Spleen (tissue), 11 donors: ENCODE measurements at regions not wholly inside any gene's neighbourhood (a gene's known extent, or its start where the extent isn't known, plus 50 kb on each side); places are given as distances from the start of the nearest gene placed in this dataset.
"Not testable (repeated sequence)": the region's sequence is repeated elsewhere in the genome, so short reads cannot be mapped to it uniquely, and the experiment has no call there.

Source experiments
- DNase-seq: peaks from one replicate; pipeline ENCODE4 v3.0.0-alpha.2; 2020
- H3K27ac ChIP-seq, 8 donors: fragments of 200-600 bp; sonication (generic) in 7 of 8; 1 replicate in 4 of 8; 2 replicates in 4 of 8; pipeline versions ENCODE4 v1.5.0 to v1.8.0; 2016 to 2021; ENCODE audit warnings: inconsistent platforms in 4 of 8, mild to moderate bottlenecking in 4 of 8, moderate library complexity in 1 of 8
- H3K27me3 ChIP-seq, 7 donors: fragments of 200-600 bp; sonication (generic) in 6 of 7; replicated peaks in 1 of 7; 1 replicate in 4 of 7; 2 replicates in 3 of 7; pipeline versions ENCODE4 v1.5.0 to v1.8.0; 2016 to 2021; ENCODE audit warnings: inconsistent platforms in 3 of 7, mild to moderate bottlenecking in 1 of 7
- H3K36me3 ChIP-seq, 6 donors: fragments of 200-600 bp; sonication (generic) in 5 of 6; 1 replicate in 4 of 6; 2 replicates in 2 of 6; pipeline versions ENCODE4 v1.5.0 to v1.8.0; 2016 to 2021; ENCODE audit warnings: inconsistent platforms in 2 of 6
- H3K4me1 ChIP-seq, 6 donors: fragments of 200-600 bp; sonication (generic) in 5 of 6; 1 replicate in 3 of 6; 2 replicates in 3 of 6; pipeline versions ENCODE4 v1.5.0 to v1.8.0; 2016 to 2021; ENCODE audit warnings: inconsistent platforms in 3 of 6
- H3K4me3 ChIP-seq, 8 donors: fragments of 200-600 bp; sonication (generic) in 7 of 8; 1 replicate in 4 of 8; 2 replicates in 4 of 8; pipeline versions ENCODE4 v1.5.0 to v1.8.0; 2016 to 2021; ENCODE audit warnings: inconsistent platforms in 4 of 8, mild to moderate bottlenecking in 4 of 8, moderate library complexity in 2 of 8
- H3K9me3 ChIP-seq, 8 donors: fragments of 200-600 bp; sonication (generic) in 7 of 8; 1 replicate in 4 of 8; 2 replicates in 4 of 8; pipeline versions ENCODE4 v1.5.0 to v1.8.0; 2016 to 2021; ENCODE audit warnings: inconsistent platforms in 4 of 8
- CTCF ChIP-seq, 11 experiments: fragments of 200-600 bp in 7 of 11; fragments of 450-650 bp in 4 of 11; sonication (generic) in 4 of 11; IDR thresholded peaks in 8 of 11; conservative IDR thresholded peaks in 3 of 11; 1 replicate in 7 of 11; 2 replicates in 4 of 11; pipeline versions ENCODE4 v1.4.0 to v1.8.0; 2016 to 2021; ENCODE audit warnings: antibody characterized with exemption in 11 of 11, inconsistent platforms in 4 of 11, mild to moderate bottlenecking in 1 of 11
- POLR2A ChIP-seq, 3 donors: fragments of 450-650 bp; IDR thresholded peaks; one replicate each; pipeline ENCODE4 v1.5.1; 2017; ENCODE audit warnings: antibody characterized with exemption in 3 of 3, mild to moderate bottlenecking in 1 of 3
- POLR2AphosphoS5 ChIP-seq, 3 donors: sonication (generic); formaldehyde crosslinking; IDR thresholded peaks; one replicate each; pipeline ENCODE4 v1.5.1; 2017; ENCODE audit warnings: antibody characterized with exemption in 3 of 3
- WGBS, 5 donors: extraction: QIAGEN DNeasy Blood & Tissue Kit in 3 of 5; methylation state at CpG; one replicate each; pipeline versions ENCODE4 v1.1.5 to v1.1.7; 2013 to 2018; 5-methylcytosine and 5-hydroxymethylcytosine counted together
- intact Hi-C: fragments of 100-400 bp; cut with DNase I; formaldehyde crosslinking; loops from one replicate; pipeline ENCODE4 v1.15.0; 2023; ENCODE audit warnings: low total_unique reads
- donor health status: healthy with polysubstance abuse.
- donor health status: DM: no; HTN: no; CAD: no; lungs with moderate emphysema.
- donor health status: DM: no; HTN: no; CAD: no.
- donor health status: Bipolar disorder and iron deficiency.
- donor health status: healthy.
- donor health status: DM: no; HTN: no; CAD: no.
- donor health status: DM: yes; HTN: yes; CAD: no.

DNA sequence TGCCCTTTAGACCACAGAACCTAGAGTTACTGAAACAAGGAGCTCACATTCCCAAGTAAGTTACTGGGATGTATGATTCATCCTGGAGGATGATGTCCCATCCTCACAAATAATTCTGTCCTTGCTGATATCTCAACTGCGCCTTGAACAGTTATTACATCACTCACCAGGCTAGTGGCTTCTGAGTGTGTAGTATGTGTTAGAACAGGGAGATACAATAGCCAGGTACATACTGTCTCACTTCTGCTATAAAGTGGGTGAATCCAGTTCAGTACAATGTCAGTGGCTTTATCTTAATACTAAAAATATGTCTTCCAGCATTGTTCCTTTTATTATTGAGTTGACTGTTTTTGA is 483.2 kb upstream of the FRG2C start:
- WGBS, 5 donors, result 75 to 94% (median 90%) methylated on average over 1 of the region's 1 CpG
- H3K9me3 ChIP-seq, result no peaks in the 10 kb centered on the region
- no peaks in the 10 kb centered on the region for H3K4me1 ChIP-seq
- no peaks in the 10 kb centered on the region for H3K27me3 ChIP-seq
- H3K27ac ChIP-seq, result no peak overlapping the region
- no peak overlapping the region for H3K4me3 ChIP-seq
- intact Hi-C loops, result no loop called here
- TF ChIP-seq POLR2A (IDR thresholded peaks at IDR 0.05), result no peak
- no peak for TF ChIP-seq POLR2AphosphoS5 (IDR thresholded peaks at IDR 0.05)
- no peak for TF ChIP-seq CTCF (IDR thresholded peaks at IDR 0.05 in 8 of 11, conservative IDR thresholded peaks at IDR 0.05 in 3 of 11)
- DNase-seq, result no peak
- H3K36me3 ChIP-seq, result no peaks in the 10 kb centered on the region

GRCh38 chr3:75188962-75189361 is 475.2 kb upstream of the FRG2C start:
- H3K27ac ChIP-seq, result no peak overlapping the region
- H3K4me1 ChIP-seq, result no peaks in the 10 kb centered on the region
- TF ChIP-seq CTCF (IDR thresholded peaks at IDR 0.05 in 8 of 11, conservative IDR thresholded peaks at IDR 0.05 in 3 of 11) (no peak), POLR2AphosphoS5 (IDR thresholded peaks at IDR 0.05) (no peak), POLR2A (IDR thresholded peaks at IDR 0.05) (no peak)
- no peaks in the 10 kb centered on the region for H3K36me3 ChIP-seq
- intact Hi-C loops, result no loop called here
- no peak for DNase-seq
- peaks cover 0 to 2% (median 0%) of the 10 kb centered on the region in 7 donors for H3K27me3 ChIP-seq
- H3K4me3 ChIP-seq, result no peak overlapping the region
- no peaks in the 10 kb centered on the region for H3K9me3 ChIP-seq
- WGBS, 5 donors, result 84 to 96% (median 90%) methylated on average over 3 of the region's 3 CpGs

DNA sequence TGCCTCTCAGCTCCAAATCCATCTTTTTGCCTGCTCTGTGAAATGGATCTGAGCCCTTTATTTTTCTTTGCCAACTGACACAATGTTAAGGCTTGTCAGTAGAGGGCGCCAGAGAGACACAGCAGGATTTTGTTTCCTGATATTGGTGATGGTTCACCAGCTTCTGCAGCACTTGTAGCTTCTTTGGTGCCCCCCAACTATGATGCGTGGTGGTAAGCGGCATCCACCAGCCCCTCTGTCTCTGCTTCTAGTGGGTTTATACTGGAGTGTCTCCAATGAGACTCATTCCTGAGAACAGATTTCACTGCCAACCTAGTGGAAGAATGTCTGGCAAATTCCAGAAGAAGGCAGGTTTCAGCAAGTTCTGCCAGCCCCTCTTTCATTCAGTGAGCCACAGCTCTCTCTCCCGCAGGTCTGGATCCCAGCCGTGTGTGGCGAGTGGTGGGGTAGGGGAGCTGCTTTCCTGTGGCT is 471.9 kb upstream of the FRG2C start:
- Histone ChIP-seq H3K9me3 (no peaks in the 10 kb centered on the region), H3K36me3 (no peaks in the 10 kb centered on the region), H3K27ac (no peak overlapping the region), H3K4me3 (no peak overlapping the region), H3K4me1 (no peaks in the 10 kb centered on the region), H3K27me3 (peaks cover 0 to 2% (median 0%) of the 10 kb centered on the region in 7 donors)
- WGBS, 5 donors, result 63 to 72% (median 63%) methylated on average over 6 of the region's 6 CpGs
- DNase-seq, result no peak
- TF ChIP-seq POLR2AphosphoS5 (IDR thresholded peaks at IDR 0.05) (no peak), CTCF (IDR thresholded peaks at IDR 0.05 in 8 of 11, conservative IDR thresholded peaks at IDR 0.05 in 3 of 11) (peak; percentile 18 to 75 (median 61)), POLR2A (IDR thresholded peaks at IDR 0.05) (no peak)
- intact Hi-C loops, result no loop called here

GRCh38 chr3:75193797-75194196 is 470.3 kb upstream of the FRG2C start:
- H3K4me1 ChIP-seq, result no peaks in the 10 kb centered on the region
- H3K27me3 ChIP-seq, result peaks cover 0 to 2% (median 0%) of the 10 kb centered on the region in 7 donors
- H3K27ac ChIP-seq, result no peak overlapping the region
- no peak for TF ChIP-seq POLR2AphosphoS5 (IDR thresholded peaks at IDR 0.05)
- no peak for TF ChIP-seq CTCF (IDR thresholded peaks at IDR 0.05 in 8 of 11, conservative IDR thresholded peaks at IDR 0.05 in 3 of 11)
- TF ChIP-seq POLR2A (IDR thresholded peaks at IDR 0.05), result no peak
- no peak overlapping the region for H3K4me3 ChIP-seq
- intact Hi-C loops, result no loop called here
- no peaks in the 10 kb centered on the region for H3K36me3 ChIP-seq
- no peak for DNase-seq
- no peaks in the 10 kb centered on the region for H3K9me3 ChIP-seq
- 78 to 94% (median 80%) methylated on average over 4 of the region's 4 CpGs for WGBS, 5 donors

- H3K4me3 ChIP-seq, H3K9me3 ChIP-seq, H3K27me3 ChIP-seq, H3K4me1 ChIP-seq, H3K27ac ChIP-seq, intact Hi-C loops, H3K36me3 ChIP-seq, DNase-seq: not testable (repeated sequence)
- WGBS, 5 donors, result 91 to 98% (median 96%) methylated on average over 16 to 22 of the region's 22 CpGs
Observed at GRCh38 chr3:75214332-75214731, 449.8 kb upstream of the FRG2C start.
